NCI-H1092 treated with DMSO at 0.1 percent for 48 hours (cell line): ENCODE measurements at regions not wholly inside any gene's neighbourhood (a gene's known extent, or its start where the extent isn't known, plus 50 kb on each side); places are given as distances from the start of the nearest gene placed in this dataset.

Experiments
- DNase-seq: peaks from one replicate; lab custom pipeline; 2025; lab: John Stamatoyannopoulos, UW

DNA sequence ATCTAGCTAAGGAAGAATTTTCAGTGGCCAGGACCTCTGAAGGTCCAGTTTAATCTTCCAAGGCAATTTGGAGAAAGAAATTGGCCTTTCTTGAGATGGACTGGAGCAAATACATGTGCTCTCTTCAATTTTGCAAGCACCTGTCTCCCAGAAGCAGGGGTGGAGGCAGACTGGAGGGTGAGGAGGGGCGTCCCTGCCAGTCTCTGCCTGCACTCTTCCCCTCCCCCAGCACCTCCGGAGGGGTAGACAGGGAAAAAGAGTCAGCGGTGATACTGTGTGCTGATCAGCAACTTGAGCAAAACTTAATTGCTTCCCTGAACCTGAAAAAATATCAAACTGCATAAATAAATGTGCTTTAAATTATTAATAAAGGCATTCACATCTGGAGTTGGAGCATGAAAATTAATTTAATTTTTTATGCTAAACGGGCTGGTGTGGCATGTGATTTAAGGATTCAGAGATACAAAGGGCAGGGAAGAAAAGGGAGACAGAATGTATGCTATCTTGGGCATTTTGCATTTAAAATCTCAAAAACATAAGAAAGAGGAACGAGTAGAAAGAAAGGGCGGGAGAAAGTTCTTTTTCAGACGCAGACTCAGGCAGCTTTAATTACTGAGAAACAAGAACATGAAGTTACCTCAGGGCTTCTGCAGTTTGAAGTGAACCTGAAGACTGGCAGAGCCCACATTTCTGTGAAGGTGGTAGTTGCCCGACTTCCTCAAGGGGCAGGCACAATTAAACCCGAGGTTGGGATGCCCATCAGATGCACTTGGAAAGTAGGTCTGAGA is 319.7 kb downstream of the UACA start:
- no peak for DNase-seq

DNA sequence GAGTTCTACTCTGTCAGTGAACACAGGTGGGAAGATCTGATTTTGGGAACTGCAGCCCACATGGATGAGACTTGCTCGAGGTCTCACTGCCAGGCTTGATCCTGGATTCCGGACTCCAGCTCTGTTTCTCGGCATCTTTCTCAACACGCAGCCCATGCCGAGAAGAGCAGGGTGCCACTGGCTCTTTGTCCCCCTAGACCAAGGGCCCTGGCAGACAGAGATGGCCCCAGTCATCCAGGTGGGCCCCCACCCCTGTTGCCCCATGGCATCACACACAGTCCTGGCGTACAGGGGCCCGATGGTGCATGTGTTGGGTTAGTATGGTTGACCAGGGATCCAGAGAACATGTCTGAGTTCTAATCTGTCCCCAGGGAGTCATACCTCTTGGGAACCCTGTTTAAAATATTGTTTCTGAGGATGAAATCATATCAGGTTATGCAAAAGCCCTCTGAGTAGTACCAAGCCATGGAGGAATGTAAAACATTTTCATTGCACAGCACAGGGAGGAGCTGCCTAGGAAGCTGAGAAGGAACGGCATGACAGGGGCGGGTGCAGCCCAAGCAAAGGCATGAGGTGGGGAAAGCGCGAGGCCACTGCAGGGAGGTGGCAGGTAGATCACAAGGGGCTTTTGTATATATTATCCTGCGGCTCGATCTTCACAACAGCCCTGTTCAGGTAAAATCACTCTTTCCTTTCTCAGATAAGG is 320.6 kb downstream of the UACA start:
- no peak for DNase-seq

DNA sequence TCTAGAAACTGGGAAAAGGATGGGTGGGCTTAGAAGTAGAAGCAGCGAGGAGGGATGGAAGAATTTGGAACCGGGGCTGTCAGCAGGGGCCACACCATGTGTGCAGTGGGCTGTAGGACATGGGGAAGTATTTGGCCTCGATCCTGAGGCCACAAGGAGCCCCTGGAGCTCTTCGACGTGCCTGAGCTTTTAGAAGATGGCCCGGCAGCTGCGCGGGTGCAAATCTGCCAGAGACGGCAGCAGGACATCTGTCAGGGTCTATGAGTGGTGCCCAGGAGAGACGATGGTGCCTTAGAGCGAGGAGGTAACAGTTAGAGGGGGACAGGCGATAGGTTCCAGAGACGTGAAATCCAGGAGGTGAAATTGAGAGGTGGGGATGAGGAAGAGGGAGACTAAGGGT is 321.1 kb downstream of the UACA start:
- no peak for DNase-seq

DNA sequence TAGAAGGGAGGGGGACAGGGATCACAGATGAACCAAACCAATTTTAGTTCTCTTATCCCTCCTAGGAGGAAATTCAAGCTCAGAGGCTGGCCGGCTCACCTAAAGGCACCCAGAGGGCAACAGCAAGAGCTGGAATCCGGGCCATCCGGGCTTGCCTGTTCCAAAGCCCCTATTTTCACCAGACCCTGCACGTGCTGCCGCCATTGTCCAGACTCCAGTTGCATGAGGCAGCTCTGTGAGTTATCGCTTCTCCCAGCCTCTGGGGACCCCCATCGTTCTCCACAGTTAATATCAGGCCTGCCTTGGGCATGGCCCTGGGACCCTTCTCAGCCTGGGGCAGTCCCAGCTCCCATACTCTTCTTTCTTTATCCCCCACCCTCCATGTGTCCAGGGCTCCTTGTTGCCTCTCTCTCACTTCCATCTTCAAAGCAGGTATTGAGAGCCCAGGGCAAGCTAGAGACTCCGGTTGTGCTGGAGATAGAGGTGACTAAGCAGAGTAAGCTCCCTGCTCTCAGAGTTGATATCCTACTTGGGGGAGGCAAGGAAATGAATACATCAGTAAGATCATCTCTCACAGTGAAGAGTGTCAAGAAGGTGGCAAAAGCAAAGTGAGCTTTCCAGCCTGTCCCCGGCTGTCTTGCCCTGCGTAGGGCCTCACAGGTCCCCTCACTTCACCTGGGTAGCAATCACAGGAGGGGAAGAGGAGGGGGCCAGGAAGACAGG is 322.8 kb downstream of the UACA start:
- no peak for DNase-seq

DNA sequence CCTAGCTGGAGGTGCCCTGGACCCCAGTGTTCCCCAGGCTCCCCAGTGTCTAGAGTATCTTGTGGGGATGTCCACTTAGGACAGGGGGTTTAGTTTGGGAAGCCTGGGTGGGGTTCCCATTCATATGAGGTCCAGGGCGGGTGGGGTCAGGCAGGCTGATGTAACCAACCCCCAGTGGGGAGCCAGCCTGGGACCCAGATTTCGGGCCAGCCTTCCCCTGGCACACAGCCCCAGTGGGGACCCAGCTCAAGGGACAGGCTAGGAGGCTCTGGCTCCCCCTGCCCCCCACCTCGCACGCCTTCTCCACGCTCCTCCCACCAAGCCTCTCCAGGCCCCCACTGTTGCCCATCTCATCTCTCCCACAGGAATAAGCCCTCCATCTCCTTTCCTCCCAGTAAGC is 323.5 kb downstream of the UACA start:
- no peak for DNase-seq

DNA sequence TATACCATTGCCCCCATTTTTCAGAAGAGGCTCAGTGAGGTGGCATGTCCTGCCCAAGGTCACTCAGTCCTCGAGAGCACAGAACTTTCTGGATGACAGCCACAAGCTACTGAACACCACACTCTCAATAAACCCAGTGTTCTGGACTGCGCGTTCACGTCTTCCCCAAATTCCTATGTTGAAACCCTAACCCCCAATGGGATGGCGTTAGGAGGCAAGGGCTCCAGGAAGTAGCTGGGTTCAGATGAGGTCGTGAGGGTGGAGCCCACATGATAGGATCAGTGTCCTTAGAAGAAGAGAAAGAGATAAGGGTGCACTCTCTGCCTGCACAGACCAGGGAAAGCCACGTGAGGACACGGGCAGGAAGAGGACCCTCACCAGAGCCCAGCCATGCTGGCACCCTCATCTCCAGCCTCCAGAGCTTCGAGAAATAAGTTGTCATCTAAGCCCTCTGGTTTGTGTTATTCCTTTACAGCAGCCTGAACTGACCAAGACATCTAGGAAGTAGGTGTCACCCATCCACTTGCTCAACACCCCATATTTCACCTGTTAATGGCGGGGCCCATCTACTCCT is 324.0 kb downstream of the UACA start:
- DNase-seq, result no peak

DNA sequence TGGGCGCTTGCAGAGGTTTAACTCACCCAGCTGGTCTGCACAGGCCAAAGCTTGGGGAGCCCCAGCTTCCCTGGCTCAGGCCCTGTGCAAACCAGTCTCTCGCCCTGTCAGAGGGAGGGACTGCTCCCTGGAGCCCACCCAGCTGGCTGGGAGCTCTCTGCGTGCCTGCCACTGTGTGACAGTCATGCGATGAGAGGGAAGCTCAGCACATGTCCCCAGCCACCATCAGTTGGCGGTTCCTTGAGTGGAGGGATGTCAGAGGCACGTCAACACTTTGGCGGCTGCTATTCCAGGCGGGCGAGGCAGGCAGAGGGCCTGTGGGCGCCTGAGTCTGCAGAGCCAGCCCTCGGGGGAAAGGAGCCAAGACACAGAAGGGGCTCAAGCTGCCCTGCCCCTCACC is 324.6 kb downstream of the UACA start:
- DNase-seq, result no peak

DNA sequence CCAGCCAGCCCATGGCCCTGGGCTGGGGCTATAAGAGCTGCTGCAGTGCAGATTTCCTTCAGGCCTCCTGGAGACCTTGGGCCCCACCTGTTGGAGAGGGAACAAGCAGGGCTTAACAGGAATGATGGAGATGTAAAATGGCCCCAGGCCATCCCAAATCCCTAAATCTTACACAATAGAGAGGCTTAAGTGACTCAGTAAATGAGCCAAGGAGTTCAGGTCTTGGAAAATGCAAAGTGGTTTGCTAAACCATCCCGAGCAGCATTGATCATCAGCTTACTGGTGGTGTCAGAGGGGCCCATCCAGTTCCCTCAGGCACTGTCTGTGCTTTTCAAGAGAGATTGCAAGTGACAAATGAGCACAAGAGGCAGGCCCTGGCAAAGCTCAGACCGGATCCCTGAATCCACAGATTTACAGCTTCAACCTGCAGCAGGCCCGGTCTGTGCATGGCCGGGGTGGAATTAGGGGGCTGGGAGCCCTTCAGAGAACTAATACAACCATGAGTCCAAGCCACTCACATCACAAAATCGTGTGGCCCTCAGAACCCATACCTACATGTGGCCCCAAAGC is 325.4 kb downstream of the UACA start:
- DNase-seq, result no peak

DNA sequence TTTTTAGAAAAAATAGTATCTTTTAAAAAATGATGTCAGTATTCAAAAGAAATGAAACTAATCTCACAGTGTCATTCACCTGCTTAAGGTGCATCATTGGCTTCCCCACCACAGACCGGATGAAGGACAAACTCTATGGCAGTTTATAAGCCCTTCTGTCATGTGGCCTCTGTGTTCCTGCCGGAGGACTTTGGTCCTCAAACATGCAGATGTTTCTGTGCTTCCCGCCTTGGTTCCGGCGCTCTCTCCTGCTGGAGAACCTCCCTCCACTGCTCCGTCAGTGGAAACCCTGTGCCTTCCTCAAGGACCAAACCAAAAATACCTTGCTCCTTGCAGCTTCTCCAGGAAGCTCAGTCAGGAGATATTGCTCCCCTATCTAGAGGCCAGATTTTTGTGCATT is 326.3 kb downstream of the UACA start:
- no peak for DNase-seq

DNA sequence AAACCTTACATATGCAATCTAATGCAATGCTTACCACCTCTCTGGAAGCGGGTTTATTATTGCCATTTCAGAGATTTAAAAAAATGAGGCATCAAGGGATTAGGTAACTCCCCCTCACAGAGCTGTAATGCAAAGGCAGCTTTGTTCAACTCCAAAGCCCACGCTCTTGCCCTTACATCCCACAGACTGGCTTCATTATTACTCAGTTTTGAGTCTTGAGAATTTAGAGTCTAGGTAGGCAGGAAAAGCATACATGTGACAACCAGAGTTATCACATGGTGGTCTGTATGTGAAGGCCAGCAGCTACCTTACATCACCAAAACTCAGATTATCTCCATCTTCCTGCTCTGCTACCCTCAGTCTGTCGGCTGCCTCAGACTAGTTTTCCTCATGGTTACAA is 326.9 kb downstream of the UACA start:
- DNase-seq, result no peak

DNA sequence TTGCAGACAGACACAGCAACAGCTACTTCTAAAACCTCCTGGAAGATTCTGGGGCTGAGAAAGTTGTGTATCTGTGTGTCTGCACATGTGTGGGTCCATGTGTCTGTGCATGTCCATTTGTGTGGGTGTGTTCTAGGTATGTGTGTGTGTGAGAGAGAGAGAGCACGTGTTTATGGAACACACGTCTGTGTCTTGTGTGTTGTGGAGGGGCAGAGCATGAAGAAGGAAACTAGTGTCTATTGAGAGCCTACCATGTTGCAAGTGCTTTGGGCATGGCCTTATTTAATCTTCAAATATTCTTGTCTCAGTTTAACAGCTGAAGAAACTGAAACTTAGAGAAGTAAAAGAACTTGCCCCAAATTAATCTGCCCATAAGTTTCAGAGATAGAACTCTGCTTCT is 327.5 kb downstream of the UACA start:
- no peak for DNase-seq

DNA sequence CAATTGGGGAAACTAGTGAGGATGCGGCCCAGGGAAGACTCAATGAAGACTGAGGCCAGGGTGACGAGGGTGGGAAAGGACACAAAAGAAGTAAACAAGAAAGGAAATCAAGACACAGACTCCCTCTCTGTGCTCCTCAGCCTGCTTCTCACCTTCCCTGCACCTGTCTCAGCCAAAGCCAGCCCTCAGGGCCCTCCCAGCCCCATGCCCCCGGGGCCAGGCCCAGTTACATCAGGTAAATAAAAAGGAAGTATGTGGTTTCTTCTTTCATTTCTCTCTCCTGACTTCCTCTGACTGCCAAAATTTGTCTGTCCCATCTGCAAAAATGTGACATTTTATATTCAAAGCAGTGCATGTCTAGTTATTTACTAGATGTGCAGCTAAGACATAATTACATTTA is 328.0 kb downstream of the UACA start:
- no peak for DNase-seq

DNA sequence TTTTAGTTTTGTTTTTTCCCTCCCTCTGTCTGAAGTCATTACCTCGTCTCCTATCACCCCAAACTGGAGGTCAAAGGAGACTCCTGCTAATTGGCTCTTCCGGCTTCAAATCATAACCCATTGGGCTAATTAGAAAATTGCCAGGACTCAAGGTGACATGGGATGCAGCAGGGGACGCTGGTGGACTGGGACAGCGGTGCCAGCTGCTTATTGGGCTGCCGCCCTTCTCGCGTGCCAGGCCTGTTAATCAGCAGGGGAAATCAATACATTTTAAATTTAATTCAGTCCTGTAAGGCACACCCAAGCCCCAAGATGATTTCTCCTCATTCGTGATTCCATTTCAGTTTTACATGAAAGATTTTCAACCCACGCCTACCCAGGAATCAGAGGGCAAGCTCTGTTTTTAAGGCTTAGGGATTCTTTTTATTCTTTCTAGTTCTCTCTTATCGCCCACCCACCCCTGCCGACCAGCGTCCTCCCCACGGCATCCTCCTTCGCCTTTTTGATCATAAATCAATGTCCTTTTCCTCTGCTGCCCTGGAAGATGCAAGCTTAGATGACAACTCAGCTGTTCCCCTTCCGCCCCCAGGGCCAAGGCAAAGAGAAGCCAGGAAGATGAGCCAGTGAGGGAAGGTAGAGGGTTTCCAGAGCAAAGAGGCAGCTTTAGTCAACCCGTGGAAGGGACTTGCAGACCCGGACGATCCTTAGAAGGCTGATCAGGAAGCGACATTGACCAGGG is 329.6 kb downstream of the UACA start:
- no peak for DNase-seq

DNA sequence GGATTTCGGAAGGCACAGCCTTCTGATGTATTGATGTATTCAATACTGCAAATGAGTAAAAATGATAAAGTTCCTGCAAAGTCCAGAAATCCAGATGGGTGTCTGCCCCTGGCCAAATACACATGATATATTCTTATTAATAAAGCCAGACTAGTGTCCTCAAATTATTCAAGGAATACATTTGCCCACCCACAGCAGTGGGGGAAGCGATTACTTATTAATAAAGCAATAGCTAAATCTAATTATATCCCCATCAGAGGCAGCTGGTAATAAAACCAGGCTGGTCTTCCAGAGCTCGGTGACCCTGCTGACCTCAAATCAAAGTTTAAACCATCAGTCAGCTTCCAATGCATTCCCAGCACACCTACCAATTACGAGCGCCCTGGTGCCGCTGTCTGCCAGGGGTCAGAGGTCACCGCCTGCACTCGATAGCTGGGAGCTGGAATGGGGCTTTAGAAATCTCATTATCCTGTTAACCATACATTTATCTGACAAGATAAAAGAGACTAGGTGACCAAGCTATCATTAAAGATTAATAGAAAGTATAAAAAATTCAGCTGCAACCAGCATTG is 330.3 kb downstream of the UACA start:
- no peak for DNase-seq

DNA sequence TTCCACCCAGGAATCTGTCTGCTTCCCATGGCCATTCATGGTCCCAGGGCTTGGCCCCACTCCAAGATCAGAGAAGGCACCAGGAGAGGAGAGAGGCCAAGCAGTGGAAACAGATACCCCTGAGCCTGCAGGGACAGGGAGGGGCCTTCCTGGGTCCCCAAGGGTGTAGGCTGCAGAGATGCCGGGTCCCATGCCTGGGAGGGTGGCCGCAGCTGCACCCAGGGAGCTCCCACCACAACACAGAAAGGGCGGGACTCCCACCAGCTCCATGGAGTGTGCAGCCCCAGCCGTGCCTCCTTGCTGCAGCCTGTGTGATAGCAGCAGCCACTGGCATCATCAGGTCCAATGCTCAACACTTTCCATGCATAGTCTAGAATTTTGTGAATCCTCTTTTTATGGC is 331.5 kb downstream of the UACA start:
- no peak for DNase-seq

DNA sequence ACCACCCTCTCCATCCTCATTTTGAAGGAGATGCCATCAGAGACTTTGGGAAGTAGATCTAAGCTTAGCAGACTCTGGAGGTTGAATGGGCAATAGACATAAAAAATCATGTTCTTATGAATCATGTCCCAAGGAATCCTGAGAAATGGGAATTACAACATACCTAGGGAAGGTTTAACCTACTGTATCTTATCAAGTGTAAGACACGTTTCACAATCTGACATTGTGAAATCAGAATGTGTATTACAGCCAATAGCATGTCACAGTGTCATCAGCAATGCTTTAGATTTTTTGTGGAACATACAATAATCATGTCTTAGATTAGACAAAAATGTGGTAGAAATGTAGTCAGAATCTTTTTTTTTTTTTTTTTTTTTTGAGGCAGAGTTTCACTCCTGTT is 332.4 kb upstream of the TLE3 start:
- DNase-seq, result no peak

DNA sequence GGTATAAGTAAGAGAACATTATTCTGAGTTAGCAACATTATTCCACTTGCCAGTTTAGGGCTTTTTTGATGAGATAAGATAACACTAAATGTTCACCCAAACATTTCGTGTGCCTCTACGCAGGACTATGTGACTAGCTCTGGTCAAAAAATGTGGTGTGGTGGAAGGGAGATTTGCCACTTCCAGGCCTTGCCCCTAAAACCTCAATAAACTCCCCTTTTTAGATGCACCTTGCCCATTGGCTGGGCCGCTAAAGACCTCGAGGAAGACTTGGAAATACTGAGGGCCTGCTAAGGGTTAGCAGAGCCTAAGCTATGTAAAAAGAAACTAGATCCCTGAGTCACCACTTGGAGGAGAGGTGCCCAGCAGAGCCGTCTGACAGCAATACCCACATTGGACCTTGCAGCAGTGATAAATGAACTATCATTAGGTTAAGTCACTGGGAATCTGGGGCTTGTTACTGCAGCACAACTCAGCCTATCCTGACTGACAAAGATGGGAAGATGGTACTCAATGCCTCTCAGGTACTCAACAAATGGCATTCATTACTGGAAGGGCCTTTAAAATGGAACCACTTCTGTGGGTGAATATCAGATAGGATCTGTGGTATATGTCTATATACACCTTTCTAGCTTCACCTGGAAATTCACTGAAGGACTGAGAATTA is 331.5 kb upstream of the TLE3 start:
- no peak for DNase-seq

DNA sequence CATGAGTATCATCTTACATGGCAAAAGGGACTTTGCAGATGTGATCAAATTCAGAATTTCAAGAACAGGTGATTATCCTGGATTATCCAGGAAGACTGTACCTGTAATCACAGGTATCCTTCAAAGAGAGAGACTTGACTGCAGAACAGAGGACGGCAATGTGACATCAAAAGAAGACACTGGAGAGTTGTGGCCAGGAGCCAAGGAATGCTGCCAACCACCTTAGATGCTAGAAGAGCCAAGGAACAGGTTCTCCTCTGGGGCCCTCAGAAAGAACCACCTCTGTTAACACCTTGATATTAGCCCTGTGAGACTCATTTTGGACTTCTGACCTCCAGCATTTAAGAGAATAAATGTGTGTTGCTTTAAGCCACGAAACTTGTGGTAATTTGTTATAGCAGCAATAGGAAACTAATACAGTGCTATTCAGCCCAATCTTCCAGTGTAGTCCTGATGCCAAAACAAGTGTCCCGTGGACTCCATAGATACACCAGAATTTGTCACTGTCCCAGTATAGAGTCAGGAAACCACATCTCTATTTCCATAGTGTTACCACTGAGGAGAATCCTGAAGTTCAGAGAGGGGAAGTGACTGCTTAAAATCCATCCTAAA is 330.6 kb upstream of the TLE3 start:
- no peak for DNase-seq

DNA sequence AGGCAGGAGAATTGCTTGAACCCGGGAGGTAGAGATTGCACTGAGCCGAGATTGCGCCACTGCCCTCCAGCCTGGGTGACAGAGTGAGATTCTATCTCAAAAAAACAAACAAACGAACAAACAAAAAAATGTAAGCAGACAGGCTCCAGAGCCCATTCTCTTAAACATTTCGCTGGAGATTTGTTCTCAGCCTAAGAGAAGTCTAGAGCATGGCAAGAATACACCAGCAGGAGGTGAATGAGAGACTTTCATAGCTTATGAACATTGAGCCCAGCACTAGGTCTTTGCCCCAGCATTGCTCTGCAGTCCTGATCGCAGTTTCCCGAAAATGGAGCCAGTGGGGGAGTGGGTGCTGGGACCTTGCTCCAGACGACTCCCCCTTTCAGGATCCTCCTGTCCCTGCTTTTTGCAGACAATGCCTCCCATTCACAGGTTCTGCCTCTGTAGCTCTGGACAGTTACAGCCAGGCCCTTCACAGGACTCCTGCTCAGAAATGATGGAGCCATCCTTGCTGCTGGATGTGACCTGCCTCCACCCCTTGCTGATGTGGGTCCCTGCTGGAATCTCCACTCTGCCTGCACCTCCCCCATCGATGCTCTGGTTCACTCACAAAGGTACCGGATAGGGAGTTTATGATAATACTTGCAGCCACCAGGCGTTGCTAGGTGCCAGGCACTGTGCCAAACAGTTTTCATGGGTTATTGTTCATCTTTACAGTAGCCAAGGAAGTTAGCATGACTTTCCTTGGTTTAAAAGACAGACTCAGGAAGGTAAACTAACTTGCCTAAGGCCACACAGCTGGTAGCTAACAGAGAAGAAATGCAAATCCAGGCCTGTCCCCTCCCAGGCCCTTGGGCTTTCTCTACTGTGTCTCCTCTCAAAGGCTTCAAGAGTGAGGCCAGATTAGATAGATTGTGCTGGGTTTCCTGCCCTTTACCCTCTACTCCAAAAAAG is 329.7 kb upstream of the TLE3 start:
- DNase-seq, result no peak
